ENCODE measurements at regions not wholly inside any gene's neighbourhood (a gene's known extent, or its start where the extent isn't known, plus 50 kb on each side); places are given as distances from the start of the nearest gene placed in this dataset.

- no peaks in the 10 kb centered on the region for H3K27me3 ChIP-seq
- no peak for TF ChIP-seq POLR2A (IDR thresholded peaks at IDR 0.05)
- TF ChIP-seq EP300 (IDR thresholded peaks at IDR 0.05; ENCODE audit: low read depth) = no peak
- TF ChIP-seq POLR2AphosphoS5 (IDR thresholded peaks at IDR 0.05) = no peak
- no peak for TF ChIP-seq CTCF (IDR thresholded peaks at IDR 0.05)
- peaks cover 0 to 5% (median 0%) of the 10 kb centered on the region in 4 donors for H3K4me1 ChIP-seq
- 88% methylated on average over 3 to 4 of the region's 4 CpGs for WGBS, 2 donors (ENCODE audit: low coverage in 1 of 2)
- no peaks in the 10 kb centered on the region for H3K36me3 ChIP-seq
- no peak overlapping the region for H3K27ac ChIP-seq
- intact Hi-C loops (cut with DNase I; ENCODE audit: low total_unique reads) = no loop called here
- DNase-seq = no peak
- in situ Hi-C loops (cut with MboI; ENCODE audit: low pct_ligation_motif_present in 1 of 4, low pct_unique_long_range_greater_than_20kb in 1 of 4, low sequenced_read_pairs in 3 of 4) = no loop called here
- no peaks in the 10 kb centered on the region for H3K9me3 ChIP-seq
- no peak overlapping the region for H3K4me3 ChIP-seq
These were observed 308.2 kb upstream of the DCN start for GRCh38 chr12:91490667-91491311.

GRCh38 chr12:91483471-91483985, 300.9 kb upstream of the DCN start:
- Histone ChIP-seq H3K4me1 (no peaks in the 10 kb centered on the region), H3K4me3 (no peak overlapping the region), H3K9me3 (no peaks in the 10 kb centered on the region), H3K27me3 (no peaks in the 10 kb centered on the region), H3K36me3 (no peaks in the 10 kb centered on the region), H3K27ac (no peak overlapping the region)
- intact Hi-C loops (cut with DNase I; ENCODE audit: low total_unique reads) (no loop called here), in situ Hi-C loops (cut with MboI; ENCODE audit: low pct_ligation_motif_present in 1 of 4, low pct_unique_long_range_greater_than_20kb in 1 of 4, low sequenced_read_pairs in 3 of 4) (no loop called here)
- 81 to 92% methylated on average over 2 to 6 of the region's 6 CpGs for WGBS, 2 donors (ENCODE audit: low coverage in 1 of 2)
- TF ChIP-seq POLR2AphosphoS5 (IDR thresholded peaks at IDR 0.05) = no peak
- no peak for TF ChIP-seq POLR2A (IDR thresholded peaks at IDR 0.05)
- TF ChIP-seq EP300 (IDR thresholded peaks at IDR 0.05; ENCODE audit: low read depth) = no peak
- TF ChIP-seq CTCF (IDR thresholded peaks at IDR 0.05) = no peak
- DNase-seq = no peak

- Histone ChIP-seq H3K4me3 (no peak overlapping the region), H3K36me3 (no peaks in the 10 kb centered on the region), H3K4me1 (no peaks in the 10 kb centered on the region), H3K27ac (no peak overlapping the region), H3K27me3 (no peaks in the 10 kb centered on the region), H3K9me3 (no peaks in the 10 kb centered on the region)
- no peak for DNase-seq
- 9 to 20% methylated on average over 1 of the region's 1 CpG for WGBS, 2 donors (ENCODE audit: low coverage in 1 of 2)
- TF ChIP-seq POLR2A (IDR thresholded peaks at IDR 0.05) (no peak), EP300 (IDR thresholded peaks at IDR 0.05; ENCODE audit: low read depth) (no peak), CTCF (IDR thresholded peaks at IDR 0.05) (no peak), POLR2AphosphoS5 (IDR thresholded peaks at IDR 0.05) (no peak)
- in situ Hi-C loops (cut with MboI; ENCODE audit: low pct_ligation_motif_present in 1 of 4, low pct_unique_long_range_greater_than_20kb in 1 of 4, low sequenced_read_pairs in 3 of 4) (no loop called here), intact Hi-C loops (cut with DNase I; ENCODE audit: low total_unique reads) (no loop called here)
These were observed 299.6 kb upstream of the DCN start for GRCh38 chr12:91482231-91482630.

GRCh38 chr12:91478500-91478899, 295.9 kb upstream of the DCN start:
- no peaks in the 10 kb centered on the region for H3K9me3 ChIP-seq
- 88 to 100% methylated on average over 1 of the region's 1 CpG for WGBS, 2 donors (ENCODE audit: low coverage in 1 of 2)
- in situ Hi-C loops (cut with MboI; ENCODE audit: low pct_ligation_motif_present in 1 of 4, low pct_unique_long_range_greater_than_20kb in 1 of 4, low sequenced_read_pairs in 3 of 4) = no loop called here
- intact Hi-C loops (cut with DNase I; ENCODE audit: low total_unique reads) = no loop called here
- H3K27me3 ChIP-seq = no peaks in the 10 kb centered on the region
- H3K4me3 ChIP-seq = no peak overlapping the region
- DNase-seq = no peak
- no peaks in the 10 kb centered on the region for H3K4me1 ChIP-seq
- TF ChIP-seq EP300 (IDR thresholded peaks at IDR 0.05; ENCODE audit: low read depth) (no peak), CTCF (IDR thresholded peaks at IDR 0.05) (no peak), POLR2AphosphoS5 (IDR thresholded peaks at IDR 0.05) (no peak), POLR2A (IDR thresholded peaks at IDR 0.05) (no peak)
- no peak overlapping the region for H3K27ac ChIP-seq
- no peaks in the 10 kb centered on the region for H3K36me3 ChIP-seq
